ENCODE measurements at regions not wholly inside any gene's neighbourhood (a gene's known extent, or its start where the extent isn't known, plus 50 kb on each side); places are given as distances from the start of the nearest gene placed in this dataset.

DNA sequence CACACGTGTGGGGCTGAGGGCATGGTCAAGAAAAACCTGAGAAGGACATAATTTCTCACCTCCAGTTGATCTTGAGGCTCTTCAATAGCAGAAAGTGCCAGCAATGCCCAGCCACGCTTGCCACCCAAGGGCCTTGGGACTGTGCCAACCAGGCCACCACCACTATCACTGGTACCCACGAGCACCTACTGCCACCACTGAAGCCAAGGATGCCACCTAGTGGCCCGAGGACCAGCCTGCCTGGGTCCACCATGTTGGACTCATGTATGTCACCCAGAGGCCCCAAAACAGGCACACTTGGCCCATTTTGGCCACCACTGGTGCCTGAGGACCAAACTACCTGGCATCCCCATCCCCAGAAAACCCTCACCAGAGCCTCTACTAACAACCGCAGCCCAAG, 191.8 kb downstream of the ADAM29 start:
- Histone ChIP-seq H3K9me1 (ENCODE audit: control insufficient read depth, insufficient read depth, low read length) (no peaks in the 10 kb centered on the region), H3K9me3 (replicated peaks; ENCODE audit: control insufficient read depth, insufficient read depth, low read depth, low read length) (no peaks in the 10 kb centered on the region), H3K9ac (ENCODE audit: insufficient read depth in 1 of 2, low read depth in 2 of 2, low read length in 2 of 2) (no peak overlapping the region), H2AFZ (ENCODE audit: low read depth, low read length) (no peak overlapping the region), H3K4me2 (ENCODE audit: insufficient read depth, low read length) (no peak overlapping the region), H3K27me3 (ENCODE audit: control insufficient read depth in 2 of 2, insufficient read depth in 2 of 2, low read length in 2 of 2) (no peaks in the 10 kb centered on the region), H3K79me2 (ENCODE audit: control insufficient read depth, insufficient read depth, low read length) (no peaks in the 10 kb centered on the region), H4K20me1 (replicated peaks; ENCODE audit: control insufficient read depth, insufficient read depth, low read length) (no peaks in the 10 kb centered on the region), H3K27ac (ENCODE audit: extremely low read depth, low read depth, low read length) (no peak overlapping the region), H3K36me3 (ENCODE audit: control insufficient read depth, insufficient read depth, low read length) (no peaks in the 10 kb centered on the region), H3K4me3 (no peak overlapping the region), H3K4me1 (replicated peaks in 1 of 2; ENCODE audit: control insufficient read depth in 2 of 2, insufficient read depth in 2 of 2, low read length in 2 of 2) (no peaks in the 10 kb centered on the region)
- POLR2A ChIA-PET: no interaction called here
- ATAC-seq: no peak
- WGBS (ENCODE audit: insufficient coverage, low coverage, missing lambda C conversion rate): 2% methylated on average over 5 of the region's 5 CpGs
- DNase-seq (ENCODE audit: extremely low read depth in 1 of 4, low spot score in 3 of 4): peak in 1 of 4 experiments; percentile 1
- CTCF ChIA-PET (ENCODE audit: low intra/inter-chr PET ratio): no interaction called here
- TF ChIP-seq, protein P1, sequence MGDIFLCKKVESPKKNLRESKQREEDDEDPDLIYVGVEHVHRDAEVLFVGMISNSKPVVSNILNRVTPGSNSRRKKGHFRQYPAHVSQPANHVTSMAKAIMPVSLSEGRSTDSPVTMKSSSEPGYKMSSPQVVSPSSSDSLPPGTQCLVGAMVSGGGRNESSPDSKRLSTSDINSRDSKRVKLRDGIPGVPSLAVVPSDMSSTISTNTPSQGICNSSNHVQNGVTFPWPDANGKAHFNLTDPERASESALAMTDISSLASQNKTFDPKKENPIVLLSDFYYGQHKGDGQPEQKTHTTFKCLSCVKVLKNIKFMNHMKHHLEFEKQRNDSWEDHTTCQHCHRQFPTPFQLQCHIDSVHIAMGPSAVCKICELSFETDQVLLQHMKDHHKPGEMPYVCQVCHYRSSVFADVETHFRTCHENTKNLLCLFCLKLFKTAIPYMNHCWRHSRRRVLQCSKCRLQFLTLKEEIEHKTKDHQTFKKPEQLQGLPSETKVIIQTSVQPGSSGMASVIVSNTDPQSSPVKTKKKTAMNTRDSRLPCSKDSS (IDR thresholded peaks at IDR 0.05; ENCODE audit: low read depth, partially characterized antibody): no peak
- TF ChIP-seq, protein P2, sequence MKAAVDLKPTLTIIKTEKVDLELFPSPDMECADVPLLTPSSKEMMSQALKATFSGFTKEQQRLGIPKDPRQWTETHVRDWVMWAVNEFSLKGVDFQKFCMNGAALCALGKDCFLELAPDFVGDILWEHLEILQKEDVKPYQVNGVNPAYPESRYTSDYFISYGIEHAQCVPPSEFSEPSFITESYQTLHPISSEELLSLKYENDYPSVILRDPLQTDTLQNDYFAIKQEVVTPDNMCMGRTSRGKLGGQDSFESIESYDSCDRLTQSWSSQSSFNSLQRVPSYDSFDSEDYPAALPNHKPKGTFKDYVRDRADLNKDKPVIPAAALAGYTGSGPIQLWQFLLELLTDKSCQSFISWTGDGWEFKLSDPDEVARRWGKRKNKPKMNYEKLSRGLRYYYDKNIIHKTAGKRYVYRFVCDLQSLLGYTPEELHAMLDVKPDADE (conservative IDR thresholded peaks at IDR 0.05; ENCODE audit: control insufficient read depth, low read depth, low read length): no peak
- TF ChIP-seq, protein P3, sequence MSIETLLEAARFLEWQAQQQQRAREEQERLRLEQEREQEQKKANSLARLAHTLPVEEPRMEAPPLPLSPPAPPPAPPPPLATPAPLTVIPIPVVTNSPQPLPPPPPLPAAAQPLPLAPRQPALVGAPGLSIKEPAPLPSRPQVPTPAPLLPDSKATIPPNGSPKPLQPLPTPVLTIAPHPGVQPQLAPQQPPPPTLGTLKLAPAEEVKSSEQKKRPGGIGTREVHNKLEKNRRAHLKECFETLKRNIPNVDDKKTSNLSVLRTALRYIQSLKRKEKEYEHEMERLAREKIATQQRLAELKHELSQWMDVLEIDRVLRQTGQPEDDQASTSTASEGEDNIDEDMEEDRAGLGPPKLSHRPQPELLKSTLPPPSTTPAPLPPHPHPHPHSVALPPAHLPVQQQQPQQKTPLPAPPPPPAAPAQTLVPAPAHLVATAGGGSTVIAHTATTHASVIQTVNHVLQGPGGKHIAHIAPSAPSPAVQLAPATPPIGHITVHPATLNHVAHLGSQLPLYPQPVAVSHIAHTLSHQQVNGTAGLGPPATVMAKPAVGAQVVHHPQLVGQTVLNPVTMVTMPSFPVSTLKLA (conservative IDR thresholded peaks at IDR 0.05): no peak
- TF ChIP-seq, protein P4, sequence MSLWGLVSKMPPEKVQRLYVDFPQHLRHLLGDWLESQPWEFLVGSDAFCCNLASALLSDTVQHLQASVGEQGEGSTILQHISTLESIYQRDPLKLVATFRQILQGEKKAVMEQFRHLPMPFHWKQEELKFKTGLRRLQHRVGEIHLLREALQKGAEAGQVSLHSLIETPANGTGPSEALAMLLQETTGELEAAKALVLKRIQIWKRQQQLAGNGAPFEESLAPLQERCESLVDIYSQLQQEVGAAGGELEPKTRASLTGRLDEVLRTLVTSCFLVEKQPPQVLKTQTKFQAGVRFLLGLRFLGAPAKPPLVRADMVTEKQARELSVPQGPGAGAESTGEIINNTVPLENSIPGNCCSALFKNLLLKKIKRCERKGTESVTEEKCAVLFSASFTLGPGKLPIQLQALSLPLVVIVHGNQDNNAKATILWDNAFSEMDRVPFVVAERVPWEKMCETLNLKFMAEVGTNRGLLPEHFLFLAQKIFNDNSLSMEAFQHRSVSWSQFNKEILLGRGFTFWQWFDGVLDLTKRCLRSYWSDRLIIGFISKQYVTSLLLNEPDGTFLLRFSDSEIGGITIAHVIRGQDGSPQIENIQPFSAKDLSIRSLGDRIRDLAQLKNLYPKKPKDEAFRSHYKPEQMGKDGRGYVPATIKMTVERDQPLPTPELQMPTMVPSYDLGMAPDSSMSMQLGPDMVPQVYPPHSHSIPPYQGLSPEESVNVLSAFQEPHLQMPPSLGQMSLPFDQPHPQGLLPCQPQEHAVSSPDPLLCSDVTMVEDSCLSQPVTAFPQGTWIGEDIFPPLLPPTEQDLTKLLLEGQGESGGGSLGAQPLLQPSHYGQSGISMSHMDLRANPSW (CRISPR knock-in tag; IDR thresholded peaks at IDR 0.05): no peak
- TF ChIP-seq ZNF77 (CRISPR knock-in tag; IDR thresholded peaks at IDR 0.05) (no peak), RFX1 (IDR thresholded peaks at IDR 0.05) (no peak), BCL6 (CRISPR knock-in tag; IDR thresholded peaks at IDR 0.05) (no peak)
- TF ChIP-seq, protein P5, sequence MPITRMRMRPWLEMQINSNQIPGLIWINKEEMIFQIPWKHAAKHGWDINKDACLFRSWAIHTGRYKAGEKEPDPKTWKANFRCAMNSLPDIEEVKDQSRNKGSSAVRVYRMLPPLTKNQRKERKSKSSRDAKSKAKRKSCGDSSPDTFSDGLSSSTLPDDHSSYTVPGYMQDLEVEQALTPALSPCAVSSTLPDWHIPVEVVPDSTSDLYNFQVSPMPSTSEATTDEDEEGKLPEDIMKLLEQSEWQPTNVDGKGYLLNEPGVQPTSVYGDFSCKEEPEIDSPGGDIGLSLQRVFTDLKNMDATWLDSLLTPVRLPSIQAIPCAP (CRISPR knock-in tag; IDR thresholded peaks at IDR 0.05; ENCODE audit: borderline replicate concordance): no peak
- no peak for FAIRE-seq
- no TSS peak for BruUV-seq (replicated peaks)
- in situ Hi-C loops (cut with MboI) (no loop called here), intact Hi-C loops (cut with micrococcal nuclease) (no loop called here)

Measured in K562 (cell line).